ENCODE measurements at regions not wholly inside any gene's neighbourhood (a gene's known extent, or its start where the extent isn't known, plus 50 kb on each side); places are given as distances from the start of the nearest gene placed in this dataset.

- TF ChIP-seq NFIC (IDR thresholded peaks at IDR 0.05), result no peak
- no peak for TF ChIP-seq CEBPB (IDR thresholded peaks at IDR 0.05)
Observed at GRCh38 chr6:85065831-85066230, 301.4 kb upstream of the TBX18 start.

- TF ChIP-seq TAF1 (IDR thresholded peaks at IDR 0.05; ENCODE audit: low read depth) (no peak), NFIC (IDR thresholded peaks at IDR 0.05) (no peak), TCF12 (IDR thresholded peaks at IDR 0.05; ENCODE audit: low read depth) (no peak), CEBPB (IDR thresholded peaks at IDR 0.05) (no peak), EGR1 (IDR thresholded peaks at IDR 0.05) (no peak), TEAD4 (IDR thresholded peaks at IDR 0.05) (no peak), RAD21 (IDR thresholded peaks at IDR 0.05; ENCODE audit: low read depth) (no peak), CREB1 (IDR thresholded peaks at IDR 0.05; ENCODE audit: low read depth) (no peak), ZBTB7A (IDR thresholded peaks at IDR 0.05; ENCODE audit: low read depth) (no peak), EP300 (IDR thresholded peaks at IDR 0.05; ENCODE audit: borderline replicate concordance) (no peak)
- TF ChIP-seq, protein P1, sequence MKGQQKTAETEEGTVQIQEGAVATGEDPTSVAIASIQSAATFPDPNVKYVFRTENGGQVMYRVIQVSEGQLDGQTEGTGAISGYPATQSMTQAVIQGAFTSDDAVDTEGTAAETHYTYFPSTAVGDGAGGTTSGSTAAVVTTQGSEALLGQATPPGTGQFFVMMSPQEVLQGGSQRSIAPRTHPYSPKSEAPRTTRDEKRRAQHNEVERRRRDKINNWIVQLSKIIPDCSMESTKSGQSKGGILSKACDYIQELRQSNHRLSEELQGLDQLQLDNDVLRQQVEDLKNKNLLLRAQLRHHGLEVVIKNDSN (IDR thresholded peaks at IDR 0.05), result no peak
- TF ChIP-seq, protein P2, sequence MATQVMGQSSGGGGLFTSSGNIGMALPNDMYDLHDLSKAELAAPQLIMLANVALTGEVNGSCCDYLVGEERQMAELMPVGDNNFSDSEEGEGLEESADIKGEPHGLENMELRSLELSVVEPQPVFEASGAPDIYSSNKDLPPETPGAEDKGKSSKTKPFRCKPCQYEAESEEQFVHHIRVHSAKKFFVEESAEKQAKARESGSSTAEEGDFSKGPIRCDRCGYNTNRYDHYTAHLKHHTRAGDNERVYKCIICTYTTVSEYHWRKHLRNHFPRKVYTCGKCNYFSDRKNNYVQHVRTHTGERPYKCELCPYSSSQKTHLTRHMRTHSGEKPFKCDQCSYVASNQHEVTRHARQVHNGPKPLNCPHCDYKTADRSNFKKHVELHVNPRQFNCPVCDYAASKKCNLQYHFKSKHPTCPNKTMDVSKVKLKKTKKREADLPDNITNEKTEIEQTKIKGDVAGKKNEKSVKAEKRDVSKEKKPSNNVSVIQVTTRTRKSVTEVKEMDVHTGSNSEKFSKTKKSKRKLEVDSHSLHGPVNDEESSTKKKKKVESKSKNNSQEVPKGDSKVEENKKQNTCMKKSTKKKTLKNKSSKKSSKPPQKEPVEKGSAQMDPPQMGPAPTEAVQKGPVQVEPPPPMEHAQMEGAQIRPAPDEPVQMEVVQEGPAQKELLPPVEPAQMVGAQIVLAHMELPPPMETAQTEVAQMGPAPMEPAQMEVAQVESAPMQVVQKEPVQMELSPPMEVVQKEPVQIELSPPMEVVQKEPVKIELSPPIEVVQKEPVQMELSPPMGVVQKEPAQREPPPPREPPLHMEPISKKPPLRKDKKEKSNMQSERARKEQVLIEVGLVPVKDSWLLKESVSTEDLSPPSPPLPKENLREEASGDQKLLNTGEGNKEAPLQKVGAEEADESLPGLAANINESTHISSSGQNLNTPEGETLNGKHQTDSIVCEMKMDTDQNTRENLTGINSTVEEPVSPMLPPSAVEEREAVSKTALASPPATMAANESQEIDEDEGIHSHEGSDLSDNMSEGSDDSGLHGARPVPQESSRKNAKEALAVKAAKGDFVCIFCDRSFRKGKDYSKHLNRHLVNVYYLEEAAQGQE (IDR thresholded peaks at IDR 0.05; ENCODE audit: low read depth), result no peak
- TF ChIP-seq, protein P3, sequence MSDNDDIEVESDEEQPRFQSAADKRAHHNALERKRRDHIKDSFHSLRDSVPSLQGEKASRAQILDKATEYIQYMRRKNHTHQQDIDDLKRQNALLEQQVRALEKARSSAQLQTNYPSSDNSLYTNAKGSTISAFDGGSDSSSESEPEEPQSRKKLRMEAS (IDR thresholded peaks at IDR 0.05), result no peak
Observed at GRCh38 chr6:85063611-85064010, 299.2 kb upstream of the TBX18 start.

DNA sequence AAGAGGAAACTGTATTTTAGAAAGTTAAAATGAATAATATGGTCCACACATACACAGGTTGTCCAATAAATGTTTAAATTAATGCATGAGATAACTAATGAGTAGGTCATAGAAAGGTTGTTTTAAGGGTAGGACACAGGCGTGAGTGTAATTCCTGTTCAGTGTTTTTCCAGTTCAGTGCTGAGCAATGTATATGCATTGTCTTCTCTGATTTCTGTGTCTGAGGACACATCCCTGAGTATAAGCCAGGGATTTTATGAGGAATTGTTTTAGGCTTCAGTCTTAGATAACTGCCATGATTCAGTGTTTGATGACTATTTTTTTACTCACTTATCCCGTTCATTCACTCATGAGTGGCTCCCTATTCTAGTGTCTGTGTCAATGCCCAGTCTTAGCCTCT, 298.5 kb upstream of the TBX18 start:
- TF ChIP-seq, protein P3 (IDR thresholded peaks at IDR 0.05), result no peak
- no peak for TF ChIP-seq CEBPB (IDR thresholded peaks at IDR 0.05)
- TF ChIP-seq ZBTB7A (IDR thresholded peaks at IDR 0.05; ENCODE audit: low read depth), result no peak
- no peak for TF ChIP-seq YY1 (IDR thresholded peaks at IDR 0.05; ENCODE audit: low read depth)
- TF ChIP-seq NFIC (IDR thresholded peaks at IDR 0.05), result no peak
- no peak for TF ChIP-seq RAD21 (IDR thresholded peaks at IDR 0.05; ENCODE audit: low read depth)
- TF ChIP-seq TAF1 (IDR thresholded peaks at IDR 0.05; ENCODE audit: low read depth), result no peak
- no peak for TF ChIP-seq TEAD4 (IDR thresholded peaks at IDR 0.05)
- TF ChIP-seq, protein P2 (IDR thresholded peaks at IDR 0.05; ENCODE audit: low read depth), result no peak
- no peak for TF ChIP-seq EP300 (IDR thresholded peaks at IDR 0.05; ENCODE audit: borderline replicate concordance)
- TF ChIP-seq, protein P1 (IDR thresholded peaks at IDR 0.05), result no peak
- no peak for TF ChIP-seq EGR1 (IDR thresholded peaks at IDR 0.05)
- no peak for TF ChIP-seq TCF12 (IDR thresholded peaks at IDR 0.05; ENCODE audit: low read depth)

GRCh38 chr6:85058806-85059205, 294.4 kb upstream of the TBX18 start:
- TF ChIP-seq ZBTB7A (IDR thresholded peaks at IDR 0.05; ENCODE audit: low read depth) (no peak), YY1 (IDR thresholded peaks at IDR 0.05; ENCODE audit: low read depth) (no peak), NFIC (IDR thresholded peaks at IDR 0.05) (no peak), TAF1 (IDR thresholded peaks at IDR 0.05; ENCODE audit: low read depth) (no peak), TCF12 (IDR thresholded peaks at IDR 0.05; ENCODE audit: low read depth) (no peak), CEBPB (IDR thresholded peaks at IDR 0.05) (no peak), CREB1 (IDR thresholded peaks at IDR 0.05; ENCODE audit: low read depth) (no peak), EP300 (IDR thresholded peaks at IDR 0.05; ENCODE audit: borderline replicate concordance) (no peak), FOXM1 (IDR thresholded peaks at IDR 0.05; ENCODE audit: borderline replicate concordance, low read depth) (no peak), RAD21 (IDR thresholded peaks at IDR 0.05; ENCODE audit: low read depth) (no peak)
- TF ChIP-seq, protein P1 (IDR thresholded peaks at IDR 0.05), result no peak
- TF ChIP-seq, protein P2 (IDR thresholded peaks at IDR 0.05; ENCODE audit: low read depth), result no peak

All from Ishikawa (cell line).